ENCODE measurements at regions not wholly inside any gene's neighbourhood (a gene's known extent, or its start where the extent isn't known, plus 50 kb on each side); places are given as distances from the start of the nearest gene placed in this dataset.

- TF ChIP-seq CTCF (IDR thresholded peaks at IDR 0.05) = no peak
- TF ChIP-seq POLR2A (IDR thresholded peaks at IDR 0.05) = no peak
These were observed 88.4 kb upstream of the CDH5 start for GRCh38 chr16:66278111-66278531.
